GM06990 (cell line): ENCODE measurements at regions not wholly inside any gene's neighbourhood (a gene's known extent, or its start where the extent isn't known, plus 50 kb on each side); places are given as distances from the start of the nearest gene placed in this dataset.

Experiments
- DNase-seq: peaks from one replicate; pipeline ENCODE4 v3.0.0-alpha.2; 2011; ENCODE audit not compliant: insufficient read length; ENCODE audit errors: extremely low read depth
- H3K27me3 ChIP-seq: replicated peaks from 2 replicates; pipeline ENCODE4 v1.6.0; 2011; ENCODE audit warnings: low read length; ENCODE audit not compliant: control insufficient read depth, insufficient read depth
- H3K36me3 ChIP-seq: 2 replicates; pipeline ENCODE4 v1.5.1; 2011; ENCODE audit warnings: low read length; ENCODE audit not compliant: control insufficient read depth, insufficient read depth
- H3K4me3 ChIP-seq: replicated peaks from 2 replicates; pipeline ENCODE4 v1.5.1; 2011; ENCODE audit warnings: low read depth, mild to moderate bottlenecking, control low read depth, low read length
- TF ChIP-seq, protein P1 (sequence below): IDR thresholded peaks from 2 replicates; pipeline ENCODE4 v1.5.1; 2011; ENCODE audit warnings: low read length, control low read depth, mild to moderate bottlenecking, inconsistent platforms; ENCODE audit not compliant: insufficient read depth, poor library complexity, severe bottlenecking

DNA sequence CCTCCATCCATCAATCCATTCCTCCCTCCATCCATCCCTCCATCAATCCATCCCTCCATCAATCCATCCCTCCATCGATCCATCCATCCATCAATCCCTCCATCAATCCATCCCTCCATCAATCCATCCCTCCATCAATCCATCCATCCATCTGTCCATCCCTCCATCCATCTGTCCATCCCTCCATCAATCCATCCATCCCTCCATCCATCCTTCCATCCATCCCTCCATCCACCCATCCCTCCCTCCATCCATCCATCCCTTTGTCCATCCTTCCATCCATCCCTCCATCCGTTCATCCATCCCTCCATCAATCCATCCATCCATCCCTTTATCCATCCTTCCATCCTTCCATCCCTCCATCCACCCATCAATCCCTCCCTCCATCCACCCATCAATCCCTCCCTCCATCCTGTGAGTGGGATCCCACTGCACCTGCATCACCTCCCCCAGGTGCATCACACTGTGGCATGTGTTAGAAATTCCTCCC, 338.1 kb upstream of the SFSWAP start:
- Histone ChIP-seq H3K4me3 (no peak overlapping the region), H3K27me3 (no peaks in the 10 kb centered on the region), H3K36me3 (no peaks in the 10 kb centered on the region)
- TF ChIP-seq, protein P1, sequence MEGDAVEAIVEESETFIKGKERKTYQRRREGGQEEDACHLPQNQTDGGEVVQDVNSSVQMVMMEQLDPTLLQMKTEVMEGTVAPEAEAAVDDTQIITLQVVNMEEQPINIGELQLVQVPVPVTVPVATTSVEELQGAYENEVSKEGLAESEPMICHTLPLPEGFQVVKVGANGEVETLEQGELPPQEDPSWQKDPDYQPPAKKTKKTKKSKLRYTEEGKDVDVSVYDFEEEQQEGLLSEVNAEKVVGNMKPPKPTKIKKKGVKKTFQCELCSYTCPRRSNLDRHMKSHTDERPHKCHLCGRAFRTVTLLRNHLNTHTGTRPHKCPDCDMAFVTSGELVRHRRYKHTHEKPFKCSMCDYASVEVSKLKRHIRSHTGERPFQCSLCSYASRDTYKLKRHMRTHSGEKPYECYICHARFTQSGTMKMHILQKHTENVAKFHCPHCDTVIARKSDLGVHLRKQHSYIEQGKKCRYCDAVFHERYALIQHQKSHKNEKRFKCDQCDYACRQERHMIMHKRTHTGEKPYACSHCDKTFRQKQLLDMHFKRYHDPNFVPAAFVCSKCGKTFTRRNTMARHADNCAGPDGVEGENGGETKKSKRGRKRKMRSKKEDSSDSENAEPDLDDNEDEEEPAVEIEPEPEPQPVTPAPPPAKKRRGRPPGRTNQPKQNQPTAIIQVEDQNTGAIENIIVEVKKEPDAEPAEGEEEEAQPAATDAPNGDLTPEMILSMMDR, result no peak
- DNase-seq, result no peak

DNA sequence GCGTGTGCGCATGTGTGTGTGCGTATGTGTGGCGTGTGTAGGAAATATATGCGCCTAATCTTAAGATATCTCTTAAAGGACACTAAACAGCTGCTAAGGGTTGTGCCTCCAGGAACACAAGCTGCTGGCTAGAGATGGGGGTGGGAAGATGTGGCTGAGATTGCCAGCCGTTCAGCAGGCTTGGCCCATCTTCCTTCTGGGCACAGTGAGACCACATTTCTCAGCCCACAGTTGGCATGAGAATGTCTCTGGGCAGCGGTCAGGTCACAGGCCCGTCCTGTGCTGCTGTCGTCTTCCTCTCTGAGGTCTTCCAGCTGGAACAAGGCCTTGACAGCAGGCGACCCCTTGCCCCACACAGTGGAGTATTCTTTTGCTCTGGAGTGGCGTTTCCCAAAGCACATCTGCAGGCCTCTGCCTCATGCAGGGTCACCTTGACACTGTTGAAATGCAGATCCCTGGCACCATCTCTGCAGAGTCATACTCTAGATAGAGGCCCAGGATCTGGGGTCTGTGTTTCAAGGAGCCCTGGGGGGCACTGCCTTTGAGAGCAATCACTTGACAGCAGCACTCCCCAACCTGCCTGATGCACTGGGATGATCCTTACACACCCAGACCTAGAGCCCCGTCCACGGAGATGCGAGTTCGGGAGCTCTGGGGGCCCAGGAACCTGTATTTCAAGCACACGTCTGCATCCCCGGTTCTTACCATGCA, 335.5 kb upstream of the SFSWAP start:
- H3K36me3 ChIP-seq, result no peaks in the 10 kb centered on the region
- TF ChIP-seq, protein P1, result no peak
- H3K27me3 ChIP-seq, result no peaks in the 10 kb centered on the region
- DNase-seq, result no peak
- no peak overlapping the region for H3K4me3 ChIP-seq

DNA sequence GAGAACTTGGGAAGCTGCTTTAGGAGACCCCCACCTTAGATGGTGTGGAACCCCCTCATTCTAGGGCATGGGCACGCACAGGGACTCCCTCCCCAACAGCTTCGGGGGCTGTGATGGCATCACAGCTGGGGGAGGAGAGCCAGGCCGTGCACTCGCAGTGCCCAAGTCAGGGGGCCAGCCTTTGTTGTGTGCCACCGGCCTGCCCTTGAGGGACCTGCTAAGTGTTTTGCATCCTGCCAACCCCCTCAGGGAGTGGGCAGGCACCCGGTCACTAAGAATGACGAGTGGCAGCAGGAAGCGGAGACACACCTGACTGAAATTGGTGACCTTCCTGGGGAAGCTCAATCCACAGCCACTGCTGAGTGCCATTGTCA, 334.9 kb upstream of the SFSWAP start:
- TF ChIP-seq, protein P1, result no peak
- Histone ChIP-seq H3K27me3 (no peaks in the 10 kb centered on the region), H3K36me3 (no peaks in the 10 kb centered on the region), H3K4me3 (no peak overlapping the region)
- DNase-seq, result no peak

DNA sequence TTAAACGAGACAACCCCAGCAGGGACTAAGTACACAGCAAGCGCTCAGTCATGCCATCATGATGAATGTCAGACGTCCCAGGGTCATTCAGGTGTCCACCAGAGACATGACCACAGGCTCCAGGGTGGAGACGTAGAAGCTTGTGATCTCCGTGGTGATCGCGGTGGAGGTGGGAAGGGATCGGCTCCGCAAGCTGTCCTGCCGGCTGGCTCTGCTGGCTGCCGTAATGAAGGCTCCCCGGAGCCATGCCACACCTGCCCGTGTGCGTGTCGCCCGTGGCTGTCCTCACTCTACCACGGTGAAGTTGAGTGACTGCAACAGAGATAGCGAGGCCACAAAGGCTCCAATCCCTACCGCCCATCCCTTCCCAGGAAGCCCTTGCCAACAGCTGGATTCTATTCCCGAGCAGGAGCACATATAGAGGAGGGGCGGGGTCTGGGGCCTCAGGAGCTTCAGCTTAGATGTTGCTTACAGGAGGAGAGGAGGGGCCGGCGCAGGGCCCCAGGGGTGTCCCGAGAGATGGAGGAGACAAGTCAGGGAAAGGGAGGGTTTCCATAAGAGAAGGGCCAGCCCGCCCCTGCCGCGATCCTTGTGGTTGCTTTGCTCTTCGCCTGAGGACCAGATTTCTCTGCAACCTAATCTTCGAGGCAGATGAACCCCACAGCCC, 332.6 kb upstream of the SFSWAP start:
- DNase-seq, result no peak
- Histone ChIP-seq H3K36me3 (no peaks in the 10 kb centered on the region), H3K4me3 (no peak overlapping the region), H3K27me3 (no peaks in the 10 kb centered on the region)
- TF ChIP-seq, protein P1, result no peak

DNA sequence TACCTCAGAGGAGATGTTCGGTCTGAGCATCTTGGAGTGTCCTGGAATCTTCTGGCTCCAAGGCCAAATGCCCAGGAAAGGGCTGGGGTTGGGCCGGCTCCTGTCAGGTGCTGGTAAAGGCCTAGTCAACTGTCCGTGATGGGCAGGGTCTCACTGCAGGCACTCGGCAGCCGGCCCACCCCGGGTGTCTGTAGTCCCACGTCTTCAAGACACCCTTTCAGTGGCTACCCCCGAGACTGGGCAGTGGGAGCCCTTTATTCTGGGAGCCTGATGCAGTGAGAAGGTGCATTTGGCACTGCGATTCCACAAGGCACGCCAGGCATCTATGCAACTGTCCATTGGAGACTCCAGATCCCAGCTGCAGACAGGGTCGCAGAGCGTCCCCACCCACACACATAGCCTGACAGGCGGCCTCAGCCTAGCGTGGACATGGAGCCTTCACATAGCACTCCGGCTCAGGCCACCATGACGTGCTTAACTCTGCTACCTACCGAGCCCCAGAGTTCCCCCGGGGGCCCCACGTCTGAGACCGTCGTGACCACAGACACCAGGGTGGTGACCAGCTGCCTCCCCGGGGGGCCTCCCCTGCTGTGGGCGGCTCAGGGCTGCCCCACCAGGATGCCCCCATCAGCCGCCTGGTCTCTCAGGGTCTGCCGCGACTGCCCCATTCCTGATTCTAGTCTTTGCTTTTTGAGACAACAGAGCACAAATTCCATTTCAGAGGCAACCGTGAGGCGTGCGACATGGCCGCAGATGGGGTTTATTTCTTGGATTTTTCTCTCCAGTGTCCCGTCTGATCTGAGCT, 331.8 kb upstream of the SFSWAP start:
- TF ChIP-seq, protein P1, result no peak
- no peak for DNase-seq
- Histone ChIP-seq H3K36me3 (no peaks in the 10 kb centered on the region), H3K4me3 (no peak overlapping the region), H3K27me3 (no peaks in the 10 kb centered on the region)
